ENCODE measurements at regions not wholly inside any gene's neighbourhood (a gene's known extent, or its start where the extent isn't known, plus 50 kb on each side); places are given as distances from the start of the nearest gene placed in this dataset.
"Not testable (repeated sequence)": the region's sequence is repeated elsewhere in the genome, so short reads cannot be mapped to it uniquely, and the experiment has no call there.

DNA sequence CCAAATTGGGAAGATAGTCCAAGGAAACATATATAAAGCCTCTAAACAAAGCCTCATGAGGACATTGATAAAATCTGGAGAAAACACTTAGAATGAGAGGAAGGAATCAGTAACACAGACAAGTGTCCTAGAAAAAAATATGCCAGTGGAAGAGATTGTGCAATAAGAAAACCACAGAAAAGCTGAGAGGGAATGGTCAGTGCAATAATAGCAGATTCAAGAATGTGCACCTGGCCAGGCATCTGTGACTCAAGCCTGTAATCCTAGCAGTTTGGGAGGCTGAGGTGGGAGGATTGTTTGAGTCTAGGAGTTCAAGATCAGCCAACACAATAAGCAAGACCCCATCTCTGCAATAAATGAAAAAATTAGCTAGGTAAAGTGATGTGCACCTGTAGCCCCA, 691.2 kb upstream of the CDH6 start:
- TF ChIP-seq, protein P1, sequence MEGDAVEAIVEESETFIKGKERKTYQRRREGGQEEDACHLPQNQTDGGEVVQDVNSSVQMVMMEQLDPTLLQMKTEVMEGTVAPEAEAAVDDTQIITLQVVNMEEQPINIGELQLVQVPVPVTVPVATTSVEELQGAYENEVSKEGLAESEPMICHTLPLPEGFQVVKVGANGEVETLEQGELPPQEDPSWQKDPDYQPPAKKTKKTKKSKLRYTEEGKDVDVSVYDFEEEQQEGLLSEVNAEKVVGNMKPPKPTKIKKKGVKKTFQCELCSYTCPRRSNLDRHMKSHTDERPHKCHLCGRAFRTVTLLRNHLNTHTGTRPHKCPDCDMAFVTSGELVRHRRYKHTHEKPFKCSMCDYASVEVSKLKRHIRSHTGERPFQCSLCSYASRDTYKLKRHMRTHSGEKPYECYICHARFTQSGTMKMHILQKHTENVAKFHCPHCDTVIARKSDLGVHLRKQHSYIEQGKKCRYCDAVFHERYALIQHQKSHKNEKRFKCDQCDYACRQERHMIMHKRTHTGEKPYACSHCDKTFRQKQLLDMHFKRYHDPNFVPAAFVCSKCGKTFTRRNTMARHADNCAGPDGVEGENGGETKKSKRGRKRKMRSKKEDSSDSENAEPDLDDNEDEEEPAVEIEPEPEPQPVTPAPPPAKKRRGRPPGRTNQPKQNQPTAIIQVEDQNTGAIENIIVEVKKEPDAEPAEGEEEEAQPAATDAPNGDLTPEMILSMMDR (conservative IDR thresholded peaks at IDR 0.05; ENCODE audit: low read depth, low read length) = no peak
- no peak overlapping the region for H3K9ac ChIP-seq
- no peak overlapping the region for H2AFZ ChIP-seq (ENCODE audit: low read depth)
- no peak overlapping the region for H3K27ac ChIP-seq
- no peak overlapping the region for H3K4me2 ChIP-seq
- no peaks in the 10 kb centered on the region for H3K36me3 ChIP-seq (ENCODE audit: insufficient read depth)
- no peaks in the 10 kb centered on the region for H3K79me2 ChIP-seq (ENCODE audit: insufficient read depth, low read depth)
- H3K4me3 ChIP-seq (IDR thresholded peaks at IDR 0.05; ENCODE audit: insufficient read depth, low read depth, low read length) = no peak overlapping the region
- no peaks in the 10 kb centered on the region for H4K20me1 ChIP-seq (ENCODE audit: insufficient read depth)
- no peaks in the 10 kb centered on the region for H3K27me3 ChIP-seq (ENCODE audit: insufficient read depth, low read depth)
- no peaks in the 10 kb centered on the region for H3K4me1 ChIP-seq (ENCODE audit: low read depth, poor library complexity, severe bottlenecking)

DNA sequence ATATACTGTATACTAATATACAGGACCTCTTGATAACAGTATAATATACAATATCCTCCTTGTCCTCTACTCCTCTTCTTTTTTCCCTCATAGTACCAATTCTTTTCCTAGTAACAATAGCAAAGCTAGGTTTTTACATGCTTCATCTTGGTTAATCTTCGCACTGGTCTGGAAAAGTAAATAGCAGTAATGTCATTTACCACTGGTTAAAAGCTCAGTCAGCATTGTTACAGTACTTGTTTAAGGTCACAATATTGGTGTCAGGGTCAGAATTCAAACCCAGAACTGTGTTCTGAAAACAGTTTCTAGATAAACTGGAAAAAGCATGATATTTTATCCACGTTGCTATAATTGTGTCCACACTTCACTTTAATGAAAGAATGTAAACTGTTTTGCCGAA, 692.4 kb upstream of the CDH6 start:
- Histone ChIP-seq H3K27ac (no peak overlapping the region), H3K4me2 (no peak overlapping the region), H3K4me1 (ENCODE audit: low read depth, poor library complexity, severe bottlenecking) (no peaks in the 10 kb centered on the region), H3K79me2 (ENCODE audit: insufficient read depth, low read depth) (no peaks in the 10 kb centered on the region), H4K20me1 (ENCODE audit: insufficient read depth) (no peaks in the 10 kb centered on the region), H3K36me3 (ENCODE audit: insufficient read depth) (no peaks in the 10 kb centered on the region), H3K4me3 (IDR thresholded peaks at IDR 0.05; ENCODE audit: insufficient read depth, low read depth, low read length) (no peak overlapping the region), H3K27me3 (ENCODE audit: insufficient read depth, low read depth) (no peaks in the 10 kb centered on the region), H3K9ac (no peak overlapping the region), H2AFZ (ENCODE audit: low read depth) (no peak overlapping the region)
- TF ChIP-seq, protein P1 (conservative IDR thresholded peaks at IDR 0.05; ENCODE audit: low read depth, low read length) = no peak

DNA sequence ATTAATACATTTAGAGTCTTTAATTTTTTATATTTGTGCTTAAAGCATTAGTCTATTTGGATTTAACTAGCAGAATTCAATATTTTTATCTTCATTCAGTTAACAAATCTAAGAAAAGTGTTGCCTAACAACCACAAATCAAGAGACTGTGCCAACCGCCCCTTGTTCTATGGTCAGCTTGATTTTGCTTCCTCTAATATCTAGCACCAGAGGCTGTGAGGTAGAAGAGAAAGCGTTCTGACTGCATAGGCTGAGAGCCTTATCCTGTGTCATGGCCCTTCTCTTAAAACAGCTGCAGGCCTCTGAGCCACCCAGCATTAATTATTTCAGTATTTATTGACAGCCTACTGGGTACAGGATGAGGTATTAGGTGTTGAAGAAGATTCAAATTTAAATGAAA, 693.0 kb upstream of the CDH6 start:
- H3K4me3 ChIP-seq (IDR thresholded peaks at IDR 0.05; ENCODE audit: insufficient read depth, low read depth, low read length) = no peak overlapping the region
- H3K79me2 ChIP-seq (ENCODE audit: insufficient read depth, low read depth) = no peaks in the 10 kb centered on the region
- no peaks in the 10 kb centered on the region for H4K20me1 ChIP-seq (ENCODE audit: insufficient read depth)
- TF ChIP-seq, protein P1 (conservative IDR thresholded peaks at IDR 0.05; ENCODE audit: low read depth, low read length) = no peak
- no peak overlapping the region for H3K9ac ChIP-seq
- no peaks in the 10 kb centered on the region for H3K27me3 ChIP-seq (ENCODE audit: insufficient read depth, low read depth)
- no peak overlapping the region for H3K4me2 ChIP-seq
- H3K4me1 ChIP-seq (ENCODE audit: low read depth, poor library complexity, severe bottlenecking) = no peaks in the 10 kb centered on the region
- no peak overlapping the region for H2AFZ ChIP-seq (ENCODE audit: low read depth)
- no peaks in the 10 kb centered on the region for H3K36me3 ChIP-seq (ENCODE audit: insufficient read depth)
- no peak overlapping the region for H3K27ac ChIP-seq

DNA sequence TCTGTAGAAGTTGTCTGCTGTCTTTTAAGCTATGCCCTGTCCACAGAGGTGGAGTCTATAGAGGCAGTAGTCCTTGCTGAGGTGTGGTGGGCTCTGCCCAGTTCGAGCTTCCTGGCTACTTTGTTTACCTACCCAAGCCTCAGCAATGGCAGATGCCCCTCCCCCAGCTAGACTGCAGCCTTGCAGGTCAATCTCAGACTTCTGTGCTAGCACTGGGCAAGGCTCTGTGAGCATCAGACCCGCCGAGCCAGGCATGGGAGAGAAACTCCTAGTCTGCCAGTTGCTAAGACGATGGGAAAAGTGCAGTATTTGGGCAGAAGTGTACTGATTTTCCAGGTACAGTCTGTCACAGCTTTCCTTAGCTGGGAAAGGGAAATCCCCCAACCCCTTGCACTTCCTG, 694.1 kb upstream of the CDH6 start:
- no peak overlapping the region for H3K27ac ChIP-seq
- H3K4me3 ChIP-seq (IDR thresholded peaks at IDR 0.05; ENCODE audit: insufficient read depth, low read depth, low read length) = no peak overlapping the region
- H3K79me2 ChIP-seq (ENCODE audit: insufficient read depth, low read depth) = no peaks in the 10 kb centered on the region
- no peak overlapping the region for H3K9ac ChIP-seq
- no peak overlapping the region for H3K4me2 ChIP-seq
- no peaks in the 10 kb centered on the region for H4K20me1 ChIP-seq (ENCODE audit: insufficient read depth)
- no peaks in the 10 kb centered on the region for H3K27me3 ChIP-seq (ENCODE audit: insufficient read depth, low read depth)
- no peaks in the 10 kb centered on the region for H3K4me1 ChIP-seq (ENCODE audit: low read depth, poor library complexity, severe bottlenecking)
- no peak overlapping the region for H2AFZ ChIP-seq (ENCODE audit: low read depth)
- TF ChIP-seq, protein P1 (conservative IDR thresholded peaks at IDR 0.05; ENCODE audit: low read depth, low read length) = no peak
- no peaks in the 10 kb centered on the region for H3K36me3 ChIP-seq (ENCODE audit: insufficient read depth)

DNA sequence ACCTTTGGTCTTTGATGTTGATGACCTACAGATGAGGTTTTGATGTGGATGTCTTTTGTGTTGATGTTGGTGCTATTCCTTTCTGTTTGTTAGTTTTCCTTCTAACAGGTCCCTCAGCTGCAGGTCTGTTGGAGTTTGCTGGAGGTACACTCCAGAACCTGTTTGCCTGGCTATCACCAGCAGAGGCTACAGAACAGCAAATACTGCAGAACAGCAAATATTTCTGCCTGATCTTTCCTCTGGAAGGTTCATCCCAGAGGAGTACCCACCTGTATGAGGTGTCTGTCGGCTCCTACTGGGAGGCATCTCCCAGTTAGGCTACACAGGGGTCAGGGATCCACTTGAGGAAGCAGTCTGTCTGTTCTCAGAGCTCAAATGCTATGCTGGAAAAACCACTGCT, 694.5 kb upstream of the CDH6 start:
- TF ChIP-seq, protein P1 (conservative IDR thresholded peaks at IDR 0.05; ENCODE audit: low read depth, low read length) = no peak
- Histone ChIP-seq H3K27me3 (ENCODE audit: insufficient read depth, low read depth) (no peaks in the 10 kb centered on the region), H4K20me1 (ENCODE audit: insufficient read depth) (no peaks in the 10 kb centered on the region), H3K4me3 (IDR thresholded peaks at IDR 0.05; ENCODE audit: insufficient read depth, low read depth, low read length) (no peak overlapping the region), H2AFZ (ENCODE audit: low read depth) (no peak overlapping the region), H3K36me3 (ENCODE audit: insufficient read depth) (no peaks in the 10 kb centered on the region), H3K4me2 (no peak overlapping the region), H3K27ac (no peak overlapping the region), H3K9ac (no peak overlapping the region), H3K4me1 (ENCODE audit: low read depth, poor library complexity, severe bottlenecking) (no peaks in the 10 kb centered on the region), H3K79me2 (ENCODE audit: insufficient read depth, low read depth) (no peaks in the 10 kb centered on the region)

DNA sequence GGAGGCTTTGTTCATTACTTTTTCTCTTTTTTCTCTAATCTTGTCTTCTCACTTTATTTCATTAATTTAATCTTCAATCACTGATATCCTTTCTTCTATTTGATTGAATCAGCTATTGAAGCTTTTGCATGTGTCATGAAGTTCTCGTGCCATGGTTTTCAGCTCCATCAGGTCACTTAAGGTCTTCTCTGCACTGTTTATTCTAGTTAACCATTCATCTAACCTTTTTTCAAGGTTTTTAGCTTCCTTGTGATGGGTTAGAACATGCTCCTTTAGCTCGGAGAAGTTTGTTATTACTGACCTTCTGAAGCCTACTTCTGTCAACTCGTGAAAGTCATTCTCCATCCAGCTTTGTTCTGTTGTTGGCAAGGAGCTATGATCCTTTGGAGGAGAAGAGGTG, 695.0 kb upstream of the CDH6 start:
- H4K20me1 ChIP-seq (ENCODE audit: insufficient read depth); H3K36me3 ChIP-seq (ENCODE audit: insufficient read depth); H3K4me1 ChIP-seq (ENCODE audit: low read depth, poor library complexity, severe bottlenecking); H2AFZ ChIP-seq (ENCODE audit: low read depth); H3K9ac ChIP-seq; H3K27me3 ChIP-seq (ENCODE audit: insufficient read depth, low read depth); H3K4me3 ChIP-seq (IDR thresholded peaks at IDR 0.05; ENCODE audit: insufficient read depth, low read depth, low read length); H3K27ac ChIP-seq; H3K79me2 ChIP-seq (ENCODE audit: insufficient read depth, low read depth); H3K4me2 ChIP-seq: not testable (repeated sequence)

DNA sequence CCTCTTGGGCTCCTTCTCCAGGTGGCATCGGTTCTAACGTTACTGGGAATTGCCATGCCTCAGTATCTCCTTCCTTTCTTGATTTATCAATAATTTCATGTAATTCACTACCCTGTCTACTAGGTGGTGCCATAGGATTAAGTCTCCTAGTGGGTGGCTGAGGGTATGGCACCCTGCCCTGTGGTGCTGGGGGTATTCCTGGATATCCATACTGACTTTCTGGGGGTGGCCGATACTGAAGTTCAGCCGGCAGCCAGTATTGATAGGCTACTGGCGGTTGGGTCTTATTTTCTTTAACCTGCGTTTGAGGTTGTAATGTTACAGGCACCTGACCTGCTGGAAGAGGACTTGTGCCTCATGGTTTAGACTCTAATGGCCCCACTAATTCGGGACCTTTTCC, 699.4 kb upstream of the CDH6 start:
- H4K20me1 ChIP-seq (ENCODE audit: insufficient read depth); H3K27me3 ChIP-seq (ENCODE audit: insufficient read depth, low read depth); H3K9ac ChIP-seq; H2AFZ ChIP-seq (ENCODE audit: low read depth); H3K27ac ChIP-seq; H3K79me2 ChIP-seq (ENCODE audit: insufficient read depth, low read depth); H3K4me3 ChIP-seq (IDR thresholded peaks at IDR 0.05; ENCODE audit: insufficient read depth, low read depth, low read length); H3K4me2 ChIP-seq; H3K36me3 ChIP-seq (ENCODE audit: insufficient read depth); H3K4me1 ChIP-seq (ENCODE audit: low read depth, poor library complexity, severe bottlenecking): not testable (repeated sequence)
